HG03565 (cell line): ENCODE measurements at regions not wholly inside any gene's neighbourhood (a gene's known extent, or its start where the extent isn't known, plus 50 kb on each side); places are given as distances from the start of the nearest gene placed in this dataset.
"Not testable (repeated sequence)": the region's sequence is repeated elsewhere in the genome, so short reads cannot be mapped to it uniquely, and the experiment has no call there.

Experiments
- ATAC-seq: cut with Tn5 transposase; IDR thresholded peaks from one replicate; pipeline ENCODE4 v1.9.1; 2021; ENCODE audit warnings: mild to moderate bottlenecking, moderate library complexity; ENCODE audit not compliant: unreplicated experiment

- no peak for ATAC-seq
Observed at GRCh38 chr6:113011801-113012200, 664.7 kb downstream of the RFPL4B start.

GRCh38 chr6:113015249-113015648 is 668.1 kb downstream of the RFPL4B start:
- ATAC-seq, result no peak

- no peak for ATAC-seq
Observed at GRCh38 chr6:113017353-113017752, 670.2 kb downstream of the RFPL4B start.

- ATAC-seq, result no peak
Observed at GRCh38 chr6:113018351-113019151, 671.4 kb downstream of the RFPL4B start.

- no peak for ATAC-seq
Observed at GRCh38 chr6:113019176-113019575, 672.0 kb downstream of the RFPL4B start.

GRCh38 chr6:113027780-113028179 is 680.6 kb downstream of the RFPL4B start:
- no peak for ATAC-seq

GRCh38 chr6:113029161-113029560 is 682.0 kb downstream of the RFPL4B start:
- ATAC-seq, result not testable (repeated sequence)

GRCh38 chr6:113031591-113032238 is 684.6 kb downstream of the RFPL4B start:
- ATAC-seq, result no peak

- ATAC-seq, result no peak
Observed at GRCh38 chr6:113039005-113039404, 691.9 kb downstream of the RFPL4B start.

GRCh38 chr6:113047148-113047547 is 700.0 kb downstream of the RFPL4B start:
- ATAC-seq, result no peak

GRCh38 chr6:113047932-113048331 is 700.8 kb downstream of the RFPL4B start:
- no peak for ATAC-seq

GRCh38 chr6:113048741-113049140 is 701.6 kb downstream of the RFPL4B start:
- ATAC-seq, result no peak

GRCh38 chr6:113049190-113049589 is 702.1 kb downstream of the RFPL4B start:
- ATAC-seq, result no peak

- ATAC-seq, result no peak
Observed at GRCh38 chr6:113050010-113050858, 703.1 kb downstream of the RFPL4B start.

GRCh38 chr6:113050979-113051378 is 703.8 kb downstream of the RFPL4B start:
- ATAC-seq, result no peak

- no peak for ATAC-seq
Observed at GRCh38 chr6:113052506-113052905, 705.4 kb downstream of the RFPL4B start.

GRCh38 chr6:113055061-113055460 is 707.9 kb downstream of the RFPL4B start:
- no peak for ATAC-seq

- ATAC-seq, result no peak
Observed at GRCh38 chr6:113055998-113056397, 708.9 kb downstream of the RFPL4B start.

- ATAC-seq, result no peak
Observed at GRCh38 chr6:113057567-113058053, 710.5 kb downstream of the RFPL4B start.

GRCh38 chr6:113060664-113061063 is 713.5 kb downstream of the RFPL4B start:
- ATAC-seq, result no peak

- no peak for ATAC-seq
Observed at GRCh38 chr6:113065611-113066010, 718.5 kb downstream of the RFPL4B start.
